Natural killer cell treated with Interleukin-12 subunit alpha and Interleukin-12 subunit beta and Interleukin-15 and Interleukin-18, amount 100 ng/mL, for 72 hours (primary cell): ENCODE measurements at regions not wholly inside any gene's neighbourhood (a gene's known extent, or its start where the extent isn't known, plus 50 kb on each side); places are given as distances from the start of the nearest gene placed in this dataset.

Experiments used
- ATAC-seq, 2 donors: fragments of 150-1000 bp; cut with Tn5 transposase in 1 of 2; sonication (Bioruptor Pico), chemical (Tn5 transposase) in 1 of 2; 2 replicates each; pipeline ENCODE4 v1.10.0; 2021
- DNase-seq: peaks from one replicate; pipeline ENCODE4 v3.0.0; 2022; ENCODE audit warnings: low spot score
- H3K27ac Mint-ChIP-seq, 2 donors: 1 replicate in 1 of 2; 2 replicates in 1 of 2; pipeline ENCODE4 v1.8.0; 2022; ENCODE audit warnings: mixed read lengths in 2 of 2, mild to moderate bottlenecking in 1 of 2, moderate library complexity in 1 of 2
- H3K27me3 Mint-ChIP-seq, 2 donors: 1 replicate in 1 of 2; 2 replicates in 1 of 2; pipeline ENCODE4 v1.8.0; 2022; ENCODE audit warnings: mixed read lengths in 2 of 2
- H3K36me3 Mint-ChIP-seq: one replicate; pipeline ENCODE4 v1.8.0; 2022; ENCODE audit warnings: mixed read lengths
- H3K4me1 Mint-ChIP-seq, 2 donors: 1 replicate in 1 of 2; 2 replicates in 1 of 2; pipeline ENCODE4 v1.8.0; 2022; ENCODE audit warnings: low read depth in 2 of 2, mixed read lengths in 2 of 2, mild to moderate bottlenecking in 1 of 2
- H3K4me3 Mint-ChIP-seq: one replicate; pipeline ENCODE4 v1.8.0; 2022; ENCODE audit warnings: mixed read lengths
- H3K9me3 Mint-ChIP-seq: 2 replicates; pipeline ENCODE4 v1.8.0; 2022; ENCODE audit warnings: mixed read lengths

GRCh38 chr2:790634-791245 is 113.5 kb upstream of the TMEM18 start:
- no peaks in the 10 kb centered on the region for H3K4me1 Mint-ChIP-seq
- no peaks in the 10 kb centered on the region for H3K9me3 Mint-ChIP-seq
- H3K36me3 Mint-ChIP-seq, result no peaks in the 10 kb centered on the region
- H3K27ac Mint-ChIP-seq, result no peak overlapping the region
- ATAC-seq, result peak in 1 of 2 donors; percentile 50
- peaks cover 5 to 9% of the 10 kb centered on the region in 2 donors for H3K27me3 Mint-ChIP-seq
- DNase-seq, result no peak
- no peak overlapping the region for H3K4me3 Mint-ChIP-seq

GRCh38 chr2:790081-790480 is 112.9 kb upstream of the TMEM18 start:
- Mint-ChIP-seq H3K4me3 (no peak overlapping the region), H3K36me3 (no peaks in the 10 kb centered on the region), H3K27ac (no peak overlapping the region), H3K27me3 (peaks cover 5 to 7% of the 10 kb centered on the region in 2 donors), H3K4me1 (no peaks in the 10 kb centered on the region), H3K9me3 (no peaks in the 10 kb centered on the region)
- DNase-seq, result no peak
- no peak for ATAC-seq

- Mint-ChIP-seq H3K36me3 (no peaks in the 10 kb centered on the region), H3K4me3 (no peak overlapping the region), H3K27ac (no peak overlapping the region), H3K27me3 (peaks cover 5 to 7% of the 10 kb centered on the region in 2 donors), H3K4me1 (no peaks in the 10 kb centered on the region), H3K9me3 (no peaks in the 10 kb centered on the region)
- ATAC-seq (no peak), DNase-seq (no peak)
Observed at GRCh38 chr2:789529-789928, 112.3 kb upstream of the TMEM18 start.

- H3K9me3 Mint-ChIP-seq, result no peaks in the 10 kb centered on the region
- no peak overlapping the region for H3K27ac Mint-ChIP-seq
- DNase-seq, result no peak
- no peaks in the 10 kb centered on the region for H3K4me1 Mint-ChIP-seq
- ATAC-seq, result no peak
- no peak overlapping the region for H3K4me3 Mint-ChIP-seq
- H3K36me3 Mint-ChIP-seq, result no peaks in the 10 kb centered on the region
- peaks cover 10 to 11% of the 10 kb centered on the region in 2 donors for H3K27me3 Mint-ChIP-seq
Observed at GRCh38 chr2:788227-789032, 111.2 kb upstream of the TMEM18 start.

GRCh38 chr2:784753-785152 is 107.5 kb upstream of the TMEM18 start:
- Mint-ChIP-seq H3K27ac (no peak overlapping the region), H3K27me3 (peaks cover 8 to 14% of the 10 kb centered on the region in 2 donors), H3K4me3 (no peak overlapping the region), H3K36me3 (no peaks in the 10 kb centered on the region), H3K4me1 (no peaks in the 10 kb centered on the region), H3K9me3 (no peaks in the 10 kb centered on the region)
- no peak for DNase-seq
- no peak for ATAC-seq

- H3K27ac Mint-ChIP-seq, result no peak overlapping the region
- H3K4me1 Mint-ChIP-seq, result no peaks in the 10 kb centered on the region
- ATAC-seq (no peak), DNase-seq (no peak)
- no peak overlapping the region for H3K4me3 Mint-ChIP-seq
- H3K9me3 Mint-ChIP-seq, result no peaks in the 10 kb centered on the region
- no peaks in the 10 kb centered on the region for H3K36me3 Mint-ChIP-seq
- H3K27me3 Mint-ChIP-seq, result peaks cover 13 to 20% of the 10 kb centered on the region in 2 donors
Observed at GRCh38 chr2:780581-780980, 103.4 kb upstream of the TMEM18 start.

- H3K4me1 Mint-ChIP-seq, result no peaks in the 10 kb centered on the region
- no peak for DNase-seq
- no peaks in the 10 kb centered on the region for H3K36me3 Mint-ChIP-seq
Observed at GRCh38 chr2:780002-780401, 102.8 kb upstream of the TMEM18 start.

GRCh38 chr2:778731-779350 is 101.6 kb upstream of the TMEM18 start:
- H3K9me3 Mint-ChIP-seq, result no peaks in the 10 kb centered on the region
- no peaks in the 10 kb centered on the region for H3K4me1 Mint-ChIP-seq
- peaks cover 17 to 18% of the 10 kb centered on the region in 2 donors for H3K27me3 Mint-ChIP-seq
- no peak overlapping the region for H3K27ac Mint-ChIP-seq
- no peak for ATAC-seq
- H3K36me3 Mint-ChIP-seq, result no peaks in the 10 kb centered on the region
- DNase-seq, result no peak
- H3K4me3 Mint-ChIP-seq, result no peak overlapping the region

More at GRCh38 chr2:780002-780401, 102.8 kb upstream of the TMEM18 start:
- no peak for ATAC-seq
- H3K27ac Mint-ChIP-seq, result no peak overlapping the region
- H3K27me3 Mint-ChIP-seq, result peaks cover 13 to 20% of the 10 kb centered on the region in 2 donors
- H3K4me3 Mint-ChIP-seq, result no peak overlapping the region
- H3K9me3 Mint-ChIP-seq, result no peaks in the 10 kb centered on the region

- Mint-ChIP-seq H3K9me3 (no peaks in the 10 kb centered on the region), H3K27ac (no peak overlapping the region), H3K27me3 (peaks cover 14 to 16% of the 10 kb centered on the region in 2 donors), H3K36me3 (no peaks in the 10 kb centered on the region), H3K4me1 (no peaks in the 10 kb centered on the region), H3K4me3 (no peak overlapping the region)
- peak in 1 of 2 donors; percentile 30 for ATAC-seq
- no peak for DNase-seq
Observed at GRCh38 chr2:777546-777945, 100.3 kb upstream of the TMEM18 start.

GRCh38 chr2:777051-777450 is 99.8 kb upstream of the TMEM18 start:
- H3K4me1 Mint-ChIP-seq, result no peaks in the 10 kb centered on the region

GRCh38 chr2:776487-776886 is 99.3 kb upstream of the TMEM18 start:
- DNase-seq, result no peak
- Mint-ChIP-seq H3K27ac (no peak overlapping the region), H3K36me3 (no peaks in the 10 kb centered on the region), H3K27me3 (peaks cover 8 to 16% of the 10 kb centered on the region in 2 donors), H3K4me3 (no peak overlapping the region), H3K4me1 (no peaks in the 10 kb centered on the region), H3K9me3 (no peaks in the 10 kb centered on the region)
- ATAC-seq, result no peak

More at GRCh38 chr2:777051-777450, 99.8 kb upstream of the TMEM18 start:
- H3K36me3 Mint-ChIP-seq, result no peaks in the 10 kb centered on the region
- no peak for ATAC-seq
- DNase-seq, result no peak
- peaks cover 13 to 18% of the 10 kb centered on the region in 2 donors for H3K27me3 Mint-ChIP-seq
- H3K27ac Mint-ChIP-seq, result no peak overlapping the region
- H3K9me3 Mint-ChIP-seq, result no peaks in the 10 kb centered on the region
- H3K4me3 Mint-ChIP-seq, result no peak overlapping the region

GRCh38 chr2:776038-776437 is 98.8 kb upstream of the TMEM18 start:
- Mint-ChIP-seq H3K36me3 (no peaks in the 10 kb centered on the region), H3K4me3 (no peak overlapping the region), H3K27ac (no peak overlapping the region), H3K4me1 (no peaks in the 10 kb centered on the region), H3K27me3 (peaks cover 6 to 16% of the 10 kb centered on the region in 2 donors), H3K9me3 (no peaks in the 10 kb centered on the region)
- no peak for ATAC-seq
- DNase-seq, result no peak

- no peaks in the 10 kb centered on the region for H3K36me3 Mint-ChIP-seq
- no peaks in the 10 kb centered on the region for H3K9me3 Mint-ChIP-seq
- peaks cover 12 to 13% of the 10 kb centered on the region in 2 donors for H3K4me1 Mint-ChIP-seq
- no peak overlapping the region for H3K27ac Mint-ChIP-seq
- DNase-seq (no peak), ATAC-seq (no peak)
- H3K4me3 Mint-ChIP-seq, result no peak overlapping the region
- H3K27me3 Mint-ChIP-seq, result peaks cover 6 to 16% of the 10 kb centered on the region in 2 donors
Observed at GRCh38 chr2:774436-774835, 97.2 kb upstream of the TMEM18 start.
